CD4-positive, alpha-beta T cell (primary cell): ENCODE measurements at regions not wholly inside any gene's neighbourhood (a gene's known extent, or its start where the extent isn't known, plus 50 kb on each side); places are given as distances from the start of the nearest gene placed in this dataset.
"Not testable (repeated sequence)": the region's sequence is repeated elsewhere in the genome, so short reads cannot be mapped to it uniquely, and the experiment has no call there.

Experiments used
- ATAC-seq: fragments of 200-7000 bp; cut with Tn5 transposase; one replicate; pipeline ENCODE4 v1.10.0; 2022; ENCODE audit warnings: mild to moderate bottlenecking; ENCODE audit not compliant: poor library complexity
- CTCF ChIA-PET: fragments of 350-600 bp; sonication (Branson Sonifier 250); formaldehyde crosslinking; loops from one replicate; lab custom pipeline; 2021; ENCODE audit warnings: antibody characterized with exemption, inconsistent platforms; lab: Charles Lee
- POLR2A ChIA-PET: fragments of 350-600 bp; sonication (Branson Sonifier 250); formaldehyde crosslinking; loops from one replicate; lab custom pipeline; 2021; ENCODE audit warnings: antibody characterized with exemption, inconsistent platforms; lab: Charles Lee
- DNase-seq, 14 experiments: peaks; one replicate each; pipeline ENCODE4 v3.0.0-alpha.2; 2013 to 2020; ENCODE audit warnings: mixed read lengths in 2 of 14
- H3K27ac ChIP-seq, 2 donors: one replicate each; pipeline versions ENCODE4 v1.5.1 to v1.7.0; 2013; ENCODE audit warnings: low read length in 2 of 2, low read depth in 1 of 2, mild to moderate bottlenecking in 1 of 2
- H3K27me3 ChIP-seq, 2 experiments: 1 replicate in 1 of 2; 2 replicates in 1 of 2; pipeline versions ENCODE4 v1.6.1 to v1.7.0; 2013; ENCODE audit warnings: low read length in 2 of 2, control low read depth in 1 of 2, mild to moderate bottlenecking in 1 of 2, moderate library complexity in 1 of 2; ENCODE audit not compliant: insufficient read depth in 2 of 2, control insufficient read depth in 1 of 2
- H3K36me3 ChIP-seq: one replicate; pipeline ENCODE4 v1.6.1; 2013; ENCODE audit warnings: low read length, control low read depth; ENCODE audit not compliant: insufficient read depth
- H3K4me1 ChIP-seq: one replicate; pipeline ENCODE4 v1.6.1; 2013; ENCODE audit warnings: low read length, control low read depth; ENCODE audit not compliant: insufficient read depth
- H3K4me3 ChIP-seq: one replicate; pipeline ENCODE4 v1.5.1; 2013; ENCODE audit warnings: mild to moderate bottlenecking, low read length, moderate library complexity
- H3K9me3 ChIP-seq, 2 experiments: 1 replicate in 1 of 2; 2 replicates in 1 of 2; pipeline versions ENCODE4 v1.6.1 to v1.7.0; 2013; ENCODE audit warnings: low read length in 2 of 2, mild to moderate bottlenecking in 2 of 2, control low read depth in 1 of 2, moderate library complexity in 1 of 2; ENCODE audit not compliant: control insufficient read depth in 1 of 2, insufficient read depth in 1 of 2
- H3K27ac Mint-ChIP-seq: one replicate; pipeline ENCODE4 v1.8.0; 2020; ENCODE audit warnings: mixed read lengths
- H3K27me3 Mint-ChIP-seq: one replicate; pipeline ENCODE4 v1.8.0; 2021; ENCODE audit warnings: mixed read lengths
- H3K36me3 Mint-ChIP-seq: one replicate; pipeline ENCODE4 v1.8.0; 2021; ENCODE audit warnings: low read depth, mixed read lengths
- H3K4me1 Mint-ChIP-seq: one replicate; pipeline ENCODE4 v1.8.0; 2021; ENCODE audit warnings: low read depth, mixed read lengths
- H3K4me3 Mint-ChIP-seq: one replicate; pipeline ENCODE4 v1.8.0; 2020; ENCODE audit warnings: mild to moderate bottlenecking, mixed read lengths
- H3K9me3 Mint-ChIP-seq: one replicate; pipeline ENCODE4 v1.8.0; 2020; ENCODE audit warnings: mixed read lengths
- intact Hi-C, 2 experiments: fragments of 100-400 bp; cut with DNase I in 1 of 2; cut with micrococcal nuclease in 1 of 2; formaldehyde crosslinking; loops; one replicate each; pipeline versions ENCODE4 v1.15.1 to v1.9.0; 2023 to 2025; cut with DNase I, micrococcal nuclease

GRCh38 chrY:16243322-16243721 is 1636.7 kb downstream of the CDY2B start:
- H3K4me1 Mint-ChIP-seq, H3K9me3 ChIP-seq, H3K4me3 ChIP-seq, ATAC-seq, intact Hi-C loops, H3K27me3 Mint-ChIP-seq, DNase-seq, POLR2A ChIA-PET, H3K27ac ChIP-seq, H3K9me3 Mint-ChIP-seq, H3K36me3 Mint-ChIP-seq, H3K27ac Mint-ChIP-seq, H3K27me3 ChIP-seq, H3K4me1 ChIP-seq, CTCF ChIA-PET, H3K4me3 Mint-ChIP-seq, H3K36me3 ChIP-seq: not testable (repeated sequence)

DNA sequence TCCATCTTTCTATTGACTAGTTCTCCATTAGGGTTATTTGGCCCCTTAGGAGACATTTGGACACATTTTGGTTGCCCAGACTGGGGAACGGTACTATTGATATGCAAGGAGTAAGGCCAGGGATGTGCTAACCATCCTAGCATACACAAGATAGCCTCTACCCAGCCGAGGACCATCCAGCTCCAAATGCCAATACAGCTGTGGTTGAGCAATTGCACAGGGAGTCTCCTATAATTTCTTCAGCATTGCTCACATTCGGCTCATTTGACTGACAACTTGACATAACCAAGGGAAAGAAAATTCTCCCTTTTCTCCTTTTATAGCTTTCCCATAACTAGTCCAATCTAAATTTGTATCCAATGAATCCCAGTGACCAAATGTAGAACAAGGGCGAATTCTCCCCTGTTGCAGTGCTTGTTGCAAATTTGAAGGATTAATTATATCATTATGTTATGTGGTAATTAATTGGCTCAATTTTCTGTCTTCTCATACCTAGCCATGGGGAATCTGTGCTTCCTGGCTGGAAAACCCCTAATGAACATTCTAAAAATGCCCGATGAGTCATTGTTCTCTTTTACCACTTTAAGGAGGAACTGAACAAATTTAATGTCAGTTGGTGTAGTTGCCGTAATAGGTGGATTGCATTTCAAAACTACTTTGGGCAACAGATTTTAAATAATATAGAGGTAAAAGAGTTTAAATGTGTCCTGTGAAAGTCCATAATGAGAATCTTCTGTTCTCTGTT is 1625.3 kb downstream of the CDY2B start:
- H3K36me3 ChIP-seq, H3K36me3 Mint-ChIP-seq, intact Hi-C loops, H3K4me1 Mint-ChIP-seq, POLR2A ChIA-PET, H3K4me3 ChIP-seq, H3K27me3 ChIP-seq, H3K27me3 Mint-ChIP-seq, CTCF ChIA-PET, H3K27ac ChIP-seq, H3K4me1 ChIP-seq, H3K9me3 Mint-ChIP-seq, DNase-seq, ATAC-seq, H3K9me3 ChIP-seq, H3K27ac Mint-ChIP-seq, H3K4me3 Mint-ChIP-seq: not testable (repeated sequence)

GRCh38 chrY:16255778-16256177 is 1624.2 kb downstream of the CDY2B start:
- H3K4me3 ChIP-seq, ATAC-seq, intact Hi-C loops, H3K27ac ChIP-seq, H3K36me3 Mint-ChIP-seq, H3K4me3 Mint-ChIP-seq, H3K9me3 ChIP-seq, H3K4me1 ChIP-seq, H3K27me3 ChIP-seq, H3K9me3 Mint-ChIP-seq, H3K36me3 ChIP-seq, CTCF ChIA-PET, DNase-seq, H3K27me3 Mint-ChIP-seq, H3K27ac Mint-ChIP-seq, H3K4me1 Mint-ChIP-seq, POLR2A ChIA-PET: not testable (repeated sequence)
